Esophagus squamous epithelium (tissue), 4 donors: ENCODE measurements at regions not wholly inside any gene's neighbourhood (a gene's known extent, or its start where the extent isn't known, plus 50 kb on each side); places are given as distances from the start of the nearest gene placed in this dataset.

Experiments
- CTCF ChIP-seq, 6 experiments: fragments of 450-650 bp in 4 of 6; fragments of 200-600 bp in 2 of 6; sonication (generic) in 2 of 6; IDR thresholded peaks; one replicate each; pipeline ENCODE4 v1.5.1; 2016 to 2019; ENCODE audit warnings: antibody characterized with exemption in 6 of 6, mild to moderate bottlenecking in 4 of 6, moderate library complexity in 4 of 6
- POLR2A ChIP-seq, 4 donors: fragments of 450-650 bp; IDR thresholded peaks; one replicate each; pipeline ENCODE4 v1.6.1; 2017; ENCODE audit warnings: antibody characterized with exemption in 4 of 4, mild to moderate bottlenecking in 4 of 4, moderate library complexity in 3 of 4

GRCh38 chr13:44140146-44140545 lies 233.5 kb upstream of the SERP2 start:
- TF ChIP-seq POLR2A (IDR thresholded peaks at IDR 0.05) (no peak), CTCF (IDR thresholded peaks at IDR 0.05) (no peak)
